ENCODE measurements at regions not wholly inside any gene's neighbourhood (a gene's known extent, or its start where the extent isn't known, plus 50 kb on each side); places are given as distances from the start of the nearest gene placed in this dataset.

GRCh38 chr5:98110282-98110691 lies 663.2 kb upstream of the RGMB start:
- TF ChIP-seq POLR2AphosphoS5 (IDR thresholded peaks at IDR 0.05; ENCODE audit: low read depth, low read length), result no peak
- TF ChIP-seq POLR2A (IDR thresholded peaks at IDR 0.05; ENCODE audit: low read depth, low read length), result no peak
